Myocyte (in vitro differentiated cells): ENCODE measurements at regions not wholly inside any gene's neighbourhood (a gene's known extent, or its start where the extent isn't known, plus 50 kb on each side); places are given as distances from the start of the nearest gene placed in this dataset.

Experiments
- DNase-seq: peaks from one replicate; pipeline ENCODE4 v3.0.0-alpha.2; 2012; ENCODE audit warnings: low read depth

GRCh38 chr10:128280271-128280670 is 154.0 kb upstream of the MKI67 start:
- no peak for DNase-seq

DNA sequence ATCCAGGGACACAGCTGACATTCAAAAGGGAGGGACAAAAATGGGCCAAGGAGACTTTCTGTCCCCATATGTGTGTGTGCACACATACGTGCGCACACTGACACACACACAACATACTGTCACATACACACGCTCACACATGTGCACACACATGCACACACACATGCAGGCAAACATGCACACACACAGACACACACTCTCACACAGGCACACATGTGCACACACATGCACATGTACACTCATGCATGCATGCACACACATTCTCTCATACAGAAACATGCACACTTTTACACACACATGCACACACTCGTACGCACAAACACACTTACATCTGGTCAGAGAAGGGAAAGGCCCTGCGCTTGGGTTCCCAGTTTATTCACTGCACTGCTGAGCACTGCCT is 155.1 kb upstream of the MKI67 start:
- no peak for DNase-seq

DNA sequence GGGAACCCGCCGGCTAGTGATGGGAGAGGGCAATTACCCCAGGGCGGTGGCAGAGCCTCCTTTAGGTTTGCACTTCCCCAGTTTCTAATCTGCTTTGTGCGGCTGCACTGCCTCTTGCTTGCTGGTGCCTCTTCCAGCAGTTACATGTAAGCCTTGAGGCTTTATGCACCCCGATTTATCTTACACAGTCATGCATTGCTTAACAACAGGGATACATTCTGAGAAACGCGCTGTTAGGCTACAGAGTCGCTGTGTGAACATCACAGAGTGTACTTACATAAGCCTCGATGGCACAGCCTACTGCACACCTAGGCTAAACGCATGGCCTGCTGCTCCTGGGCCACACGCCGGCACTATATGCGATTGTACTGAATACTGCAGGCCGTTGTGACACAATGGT is 155.6 kb upstream of the MKI67 start:
- no peak for DNase-seq

DNA sequence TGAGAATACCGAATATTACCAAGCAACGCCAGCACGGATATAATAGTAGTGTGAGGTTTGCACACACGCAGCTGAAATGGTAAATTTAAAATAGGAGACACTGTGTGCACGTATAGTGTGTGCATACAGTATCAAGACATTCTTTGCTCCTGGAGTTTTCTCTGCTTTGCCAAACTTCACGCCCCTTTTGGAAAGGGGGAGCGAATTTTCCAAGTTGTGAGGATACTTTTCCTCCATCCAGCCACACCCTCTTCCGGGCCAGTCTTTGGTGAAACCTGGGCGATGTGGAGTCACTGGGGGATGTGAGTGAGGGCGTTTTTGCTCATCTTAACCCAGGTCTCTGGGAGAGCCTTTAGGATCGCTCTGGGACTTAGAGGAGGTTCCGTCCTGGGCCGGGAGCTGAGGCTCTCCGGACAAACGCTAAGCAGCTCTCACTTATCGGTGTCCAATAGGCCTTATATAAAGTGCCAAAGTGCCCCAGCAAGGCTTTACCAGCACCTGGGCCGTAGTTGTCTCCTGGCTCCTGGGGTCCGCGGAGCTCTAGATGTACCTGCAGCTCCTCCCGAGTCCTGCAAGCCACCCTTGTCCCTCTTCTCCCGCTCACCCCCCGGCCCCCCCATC is 160.0 kb upstream of the MKI67 start:
- no peak for DNase-seq

DNA sequence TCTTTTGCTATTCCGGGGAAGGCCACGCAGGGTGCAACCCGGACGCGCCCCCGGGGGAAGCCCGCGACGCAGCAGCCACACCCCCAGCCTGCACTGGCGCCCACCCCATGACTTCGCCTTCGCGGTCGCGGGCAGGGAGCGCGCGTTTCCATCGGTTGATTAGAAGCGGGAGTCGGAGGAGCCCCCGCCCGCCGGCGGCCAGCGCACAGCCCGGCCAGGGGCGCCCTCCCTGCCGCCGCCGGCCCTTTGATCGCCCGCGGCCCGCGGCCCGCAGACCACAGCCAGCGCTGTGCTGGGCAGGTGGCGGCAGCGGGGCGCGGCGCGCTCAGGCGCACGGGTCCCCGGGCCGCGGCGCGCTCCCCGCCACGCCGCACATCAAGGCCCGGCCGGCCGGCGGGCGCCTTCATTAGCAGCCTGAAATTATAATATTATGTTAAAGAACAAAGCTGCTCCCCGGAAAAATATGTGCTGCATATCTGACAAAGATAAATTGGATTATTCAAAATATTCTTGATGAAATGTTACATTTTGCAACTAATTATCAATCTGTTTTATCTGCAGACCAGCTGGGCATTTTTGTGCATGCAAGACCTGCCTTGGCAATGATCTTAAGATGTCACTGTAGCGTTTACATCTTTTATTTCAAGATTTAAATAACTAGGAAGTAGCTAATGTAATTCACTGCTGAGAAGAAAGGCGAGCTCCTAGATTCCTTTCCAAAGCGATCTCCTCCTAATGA is 160.7 kb upstream of the MKI67 start:
- no peak for DNase-seq

GRCh38 chr10:128287921-128288320 is 161.7 kb upstream of the MKI67 start:
- no peak for DNase-seq

GRCh38 chr10:128289621-128290020 is 163.4 kb upstream of the MKI67 start:
- no peak for DNase-seq

DNA sequence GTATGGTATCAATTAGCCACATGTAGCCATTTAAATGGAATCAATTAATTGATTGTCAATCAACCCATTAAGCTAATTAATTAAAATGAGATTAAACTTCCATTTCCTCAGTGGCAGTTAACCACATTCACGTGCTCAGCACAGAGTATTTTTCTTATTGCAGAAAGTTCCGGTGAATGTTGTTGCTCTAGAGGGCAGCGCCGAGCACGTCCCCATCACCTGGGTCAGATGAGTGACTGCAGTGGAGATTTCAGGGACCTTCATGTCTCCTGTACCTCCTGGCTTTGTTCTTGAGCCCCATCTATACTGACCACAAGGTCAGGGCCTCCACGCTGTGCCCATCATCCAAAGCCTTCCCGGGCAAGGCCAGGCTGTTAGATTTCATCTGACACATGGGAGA is 168.8 kb upstream of the MKI67 start:
- no peak for DNase-seq

GRCh38 chr10:128296253-128297007 is 170.2 kb upstream of the MKI67 start:
- no peak for DNase-seq

- DNase-seq = peak; percentile 2
Measured at GRCh38 chr10:128297709-128298378, 171.6 kb upstream of the MKI67 start.

GRCh38 chr10:128298587-128298986 is 172.4 kb upstream of the MKI67 start:
- DNase-seq = no peak

DNA sequence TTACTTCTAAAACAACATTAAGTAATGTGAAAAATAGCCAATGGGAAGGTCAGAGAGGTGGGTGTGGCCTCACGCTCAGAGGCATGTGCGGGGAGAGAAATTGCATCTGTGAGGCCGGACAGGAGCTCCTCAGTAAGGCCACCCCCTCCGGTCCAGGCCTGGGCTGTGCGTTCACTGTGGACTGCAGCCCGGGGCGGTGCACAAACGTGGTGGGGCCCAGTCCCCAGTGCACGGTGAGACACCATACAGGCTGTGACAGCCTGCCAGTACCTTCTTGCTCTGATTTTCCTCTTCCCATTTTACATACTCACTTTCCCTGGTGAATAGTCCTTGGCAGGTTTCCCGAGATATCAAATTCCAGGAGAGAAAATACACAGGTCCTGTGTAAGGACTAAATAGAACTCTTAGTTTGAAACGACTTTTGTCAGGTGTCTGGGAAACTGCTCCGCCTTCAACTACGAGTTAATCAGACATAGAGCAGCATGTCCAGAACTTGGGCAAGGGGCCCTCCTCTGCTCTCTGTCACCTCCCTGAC is 174.1 kb upstream of the MKI67 start:
- DNase-seq = no peak

- no peak for DNase-seq
Measured at GRCh38 chr10:128301051-128301450, 174.8 kb upstream of the MKI67 start.

DNA sequence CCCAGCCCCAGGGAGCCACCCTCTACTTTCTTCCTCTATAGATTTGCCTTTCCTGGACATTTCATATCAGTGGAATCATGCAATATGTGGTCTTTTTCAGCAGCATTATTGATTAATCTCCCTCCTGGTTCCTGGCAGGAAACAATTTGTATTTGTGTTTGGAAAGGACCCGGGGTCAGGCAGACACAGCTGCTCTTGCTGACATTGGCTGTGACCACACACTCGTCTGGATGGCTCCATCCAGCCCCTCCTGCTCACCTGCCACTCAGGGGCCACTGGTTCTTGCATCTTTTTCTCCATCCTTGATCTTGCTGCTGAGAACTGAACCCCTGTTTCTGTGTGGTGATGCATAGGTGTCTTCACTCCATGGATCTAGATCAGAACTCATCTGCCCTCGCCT is 176.6 kb upstream of the MKI67 start:
- DNase-seq = no peak

- no peak for DNase-seq
Measured at GRCh38 chr10:128304271-128304670, 178.0 kb upstream of the MKI67 start.

DNA sequence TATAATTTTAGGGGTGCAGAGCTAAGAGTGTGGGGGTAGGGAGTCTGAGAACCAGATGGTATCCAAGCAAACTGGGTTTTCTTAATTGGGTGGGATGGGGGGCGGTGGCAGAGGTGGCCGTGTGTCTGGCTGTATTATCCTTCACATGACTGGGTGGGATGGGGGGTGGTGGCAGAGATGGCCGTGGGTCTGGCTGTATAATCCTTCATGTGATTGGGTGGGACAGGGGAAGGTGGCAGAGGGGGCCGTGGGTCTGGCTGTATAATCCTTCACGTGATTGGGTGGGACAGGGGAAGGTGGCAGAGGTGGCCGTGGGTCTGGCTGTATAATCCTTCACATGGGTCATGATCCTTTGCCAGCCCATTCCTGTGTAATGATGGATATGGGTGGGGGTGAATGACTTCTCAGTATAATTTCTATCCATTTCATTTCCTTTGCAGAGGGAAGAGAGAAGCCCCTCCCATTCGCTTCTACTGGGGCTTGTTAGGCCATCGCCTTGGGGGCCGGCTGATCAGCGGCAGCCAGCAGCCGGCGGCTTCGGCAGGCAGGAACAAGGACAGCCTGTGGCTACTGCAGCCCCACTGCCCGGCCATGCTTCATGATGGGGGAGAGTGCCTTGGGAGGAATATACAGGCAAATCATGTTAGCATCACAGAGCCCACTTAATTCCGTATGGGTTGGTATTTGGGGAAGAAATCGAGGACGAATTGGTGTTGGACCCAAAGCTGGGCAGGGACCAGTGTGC is 179.6 kb upstream of the MKI67 start:
- no peak for DNase-seq

- DNase-seq = no peak
Measured at GRCh38 chr10:128306535-128306934, 180.3 kb upstream of the MKI67 start.

GRCh38 chr10:128306966-128307365 is 180.7 kb upstream of the MKI67 start:
- DNase-seq = no peak

DNA sequence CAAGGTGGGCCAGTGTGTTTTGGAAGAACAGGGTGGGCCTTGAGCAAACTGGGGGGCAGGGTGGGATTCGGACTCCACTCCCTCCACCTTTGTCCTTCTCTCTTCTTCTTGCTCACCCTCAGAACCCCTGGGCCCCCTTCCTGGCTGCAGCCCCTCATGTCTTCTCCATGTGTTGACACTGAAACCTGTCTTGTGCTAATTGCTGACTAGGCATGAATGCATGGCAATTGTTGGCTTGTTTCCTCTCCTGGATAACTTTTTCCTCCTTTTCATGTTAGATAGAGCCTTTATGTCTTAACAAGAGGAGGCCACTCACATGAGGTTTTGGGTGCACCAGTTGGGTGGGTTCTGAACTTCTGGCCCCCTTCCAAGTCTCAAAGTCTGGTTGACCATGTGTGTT is 181.6 kb upstream of the MKI67 start:
- DNase-seq = no peak

- DNase-seq = no peak
Measured at GRCh38 chr10:128310971-128311658, 184.9 kb upstream of the MKI67 start.
